ENCODE measurements at regions not wholly inside any gene's neighbourhood (a gene's known extent, or its start where the extent isn't known, plus 50 kb on each side); places are given as distances from the start of the nearest gene placed in this dataset.

GRCh38 chr5:15393146-15393545, 106.8 kb upstream of the FBXL7 start:
- H3K9me3 ChIP-seq (ENCODE audit: insufficient read depth in 2 of 2, low read depth in 1 of 2, low read length in 1 of 2) = peaks cover 5 to 11% of the 10 kb centered on the region in 2 experiments; a peak in 3 of 4 replicates
- CTCF ChIA-PET (ENCODE audit: partially characterized antibody) = interaction anchor here (0.7 to 1.3 kb wide), 2 partner anchors 9 to 39 kb away, joined by 4 to 6 read pairs; no protein-coding TSS in a partner anchor
- WGBS, 2 experiments (ENCODE audit: extremely low coverage in 1 of 2, insufficient coverage in 1 of 2, insufficient read length in 1 of 2, insufficient replicate concordance in 2 of 2, low coverage in 1 of 2, low lambda C conversion rate in 2 of 2, missing lambda C conversion rate in 1 of 2) = 90% methylated on average over 1 of the region's 1 CpG; no CpG with 5 or more reads in 1 of the 2 experiments

More at GRCh38 chr5:15393146-15393545, 106.8 kb upstream of the FBXL7 start:
- no peak overlapping the region for H2BK5ac ChIP-seq (ENCODE audit: low read depth, low read length)
- H2BK15ac ChIP-seq (ENCODE audit: low read length) = no peak overlapping the region
- no peak overlapping the region for H3K9ac ChIP-seq (replicated peaks in 1 of 4; ENCODE audit: extremely low read depth in 1 of 4, low read depth in 3 of 4, low read length in 3 of 4)
- H2BK120ac ChIP-seq (replicated peaks; ENCODE audit: low read depth, low read length) = no peak overlapping the region
- H3K14ac ChIP-seq (ENCODE audit: insufficient read length) = no peak overlapping the region
- H3K27me3 ChIP-seq (replicated peaks in 1 of 4; ENCODE audit: control insufficient read depth in 3 of 4, extremely low read depth in 1 of 4, insufficient read depth in 3 of 4, low read length in 3 of 4) = no peaks in the 10 kb centered on the region
- no peaks in the 10 kb centered on the region for H4K20me1 ChIP-seq (replicated peaks in 1 of 2; ENCODE audit: control insufficient read depth in 1 of 2, insufficient read depth in 2 of 2, low read length in 2 of 2)
- no peak overlapping the region for H4K5ac ChIP-seq (ENCODE audit: insufficient read length, low read depth, low read length)
- H3K4ac ChIP-seq (replicated peaks; ENCODE audit: insufficient read length, low read depth, low read length) = no peak overlapping the region
- H4K8ac ChIP-seq (ENCODE audit: extremely low read depth, insufficient read depth, low read length) = no peak overlapping the region
- H3K23ac ChIP-seq (ENCODE audit: insufficient read length) = no peak overlapping the region
- DNase-seq (ENCODE audit: low read depth in 1 of 2, low spot score in 2 of 2) (no peak), FAIRE-seq (no peak)
- H2BK12ac ChIP-seq (ENCODE audit: low read depth, low read length) = no peak overlapping the region
- H3K56ac ChIP-seq (replicated peaks; ENCODE audit: insufficient read length, low read depth, low read length) = no peak overlapping the region
- no peak overlapping the region for H3K4me3 ChIP-seq (ENCODE audit: extremely low read depth in 1 of 4, insufficient read depth in 2 of 4, low read depth in 3 of 4, low read length in 4 of 4)
- H2BK20ac ChIP-seq (ENCODE audit: low read length) = no peak overlapping the region
- POLR2A ChIA-PET (ENCODE audit: partially characterized antibody) = no interaction called here
- H3K79me2 ChIP-seq (ENCODE audit: control insufficient read depth in 1 of 2, insufficient read depth in 2 of 2, low read length in 2 of 2) = no peaks in the 10 kb centered on the region
- H3K79me1 ChIP-seq (ENCODE audit: low read depth, low read length) = no peaks in the 10 kb centered on the region
- no peak overlapping the region for H2AK5ac ChIP-seq (ENCODE audit: low read depth, low read length)
- no peak overlapping the region for H4K91ac ChIP-seq (replicated peaks; ENCODE audit: insufficient read length, low read length)
- no peak overlapping the region for H3K4me2 ChIP-seq (ENCODE audit: insufficient read depth in 1 of 2, low read depth in 2 of 2, low read length in 2 of 2)
- H3K18ac ChIP-seq (ENCODE audit: extremely low read depth, low read length) = no peak overlapping the region
- H2AFZ ChIP-seq (ENCODE audit: low read length) = no peak overlapping the region
- TF ChIP-seq BRCA1 (IDR thresholded peaks at IDR 0.05; ENCODE audit: low read depth, low read length) (no peak), TEAD4 (IDR thresholded peaks at IDR 0.05; ENCODE audit: low read depth, low read length) (no peak), ATF3 (IDR thresholded peaks at IDR 0.05; ENCODE audit: insufficient read depth, low read depth, low read length) (no peak), TAF1 (IDR thresholded peaks at IDR 0.05; ENCODE audit: low read depth, low read length) (no peak), SIX5 (IDR thresholded peaks at IDR 0.05; ENCODE audit: low read depth, low read length) (no peak), GABPA (IDR thresholded peaks at IDR 0.05; ENCODE audit: borderline replicate concordance, insufficient read depth, low read length) (no peak), EGR1 (IDR thresholded peaks at IDR 0.05; ENCODE audit: borderline replicate concordance, low read depth, low read length) (no peak), CREB1 (IDR thresholded peaks at IDR 0.05) (no peak), ASH2L (IDR thresholded peaks at IDR 0.05; ENCODE audit: low read length) (no peak), SAP30 (IDR thresholded peaks at IDR 0.05; ENCODE audit: insufficient read depth, insufficient replicate concordance, low read length) (no peak)
- H3K36me3 ChIP-seq (ENCODE audit: control insufficient read depth in 2 of 4, insufficient read depth in 4 of 4, low read length in 3 of 4) = no peaks in the 10 kb centered on the region
- no peaks in the 10 kb centered on the region for H3K23me2 ChIP-seq (ENCODE audit: low read depth, low read length)
- H3K4me1 ChIP-seq (replicated peaks in 1 of 4; ENCODE audit: control insufficient read depth in 3 of 4, insufficient read depth in 4 of 4, low read length in 3 of 4) = no peaks in the 10 kb centered on the region
- H3K27ac ChIP-seq (ENCODE audit: low read depth, low read length) = no peak overlapping the region

Data from H1 (cell line).